Left hindlimb (tissue), 1 donor: ENCODE measurements at regions not wholly inside any gene's neighbourhood (a gene's known extent, or its start where the extent isn't known, plus 50 kb on each side); places are given as distances from the start of the nearest gene placed in this dataset.
"Not testable (repeated sequence)": the region's sequence is repeated elsewhere in the genome, so short reads cannot be mapped to it uniquely, and the experiment has no call there.

Experiments used
- DNase-seq: peaks from one replicate; pipeline ENCODE4 v3.0.0-alpha.2; 2018

DNA sequence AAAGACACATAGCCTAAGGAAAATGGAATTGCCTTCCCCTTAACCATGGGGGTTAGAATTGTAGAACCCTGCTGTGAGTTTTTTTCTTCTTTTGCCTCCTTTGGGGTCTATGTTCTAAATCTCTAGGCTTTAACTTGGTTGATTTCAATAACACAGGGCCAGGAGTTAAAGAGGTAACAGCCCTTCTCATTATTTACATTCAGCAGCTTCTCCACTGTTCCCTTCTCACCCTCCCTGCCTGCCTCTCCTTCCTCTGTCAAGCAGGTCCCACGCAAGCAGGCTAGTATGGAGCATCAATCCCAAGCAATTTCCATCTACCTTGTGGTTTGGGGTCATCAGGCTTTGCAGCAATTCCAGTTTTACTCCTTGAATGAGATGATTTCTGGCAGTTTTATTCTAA, 236.1 kb upstream of the G2E3 start:
- no peak for DNase-seq

DNA sequence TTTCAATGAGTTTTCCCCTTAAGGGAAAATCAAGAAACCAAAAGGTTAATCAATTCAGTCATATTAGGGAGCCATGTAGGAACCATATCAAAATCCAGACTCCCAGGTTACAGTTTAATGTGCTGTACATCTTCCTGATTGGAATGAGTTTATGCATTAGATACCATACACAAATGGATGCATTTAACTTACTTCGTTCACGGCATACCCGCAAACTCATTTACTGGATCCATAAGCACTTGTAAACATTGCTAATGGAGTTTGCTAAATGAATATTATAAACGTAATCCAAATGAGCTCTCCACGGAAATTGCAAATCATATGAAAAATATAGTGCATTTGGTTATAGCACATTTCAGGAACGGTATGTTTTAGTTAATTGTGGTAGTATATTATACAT, 228.9 kb upstream of the G2E3 start:
- no peak for DNase-seq

DNA sequence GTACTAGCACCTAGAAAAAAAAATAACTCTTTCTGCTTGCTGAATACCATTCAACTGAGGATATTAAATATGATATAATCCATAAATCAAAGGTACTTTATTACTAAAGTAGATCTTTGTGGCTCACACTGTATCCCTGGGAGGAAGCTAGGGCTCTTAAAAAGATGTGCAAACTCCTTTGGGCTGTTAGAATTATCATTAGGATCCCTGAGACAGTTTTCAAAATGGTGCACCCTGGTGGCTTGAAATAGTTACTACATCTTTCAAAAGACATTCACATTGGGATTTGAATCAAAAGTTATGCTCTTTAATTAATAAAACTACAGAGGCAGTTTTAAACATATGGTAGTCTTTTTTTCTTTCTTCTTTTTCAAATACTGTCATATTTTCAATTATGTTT, 228.5 kb upstream of the G2E3 start:
- DNase-seq = no peak

- no peak for DNase-seq
Observed at GRCh38 chr14:30331030-30331429, 227.9 kb upstream of the G2E3 start.

DNA sequence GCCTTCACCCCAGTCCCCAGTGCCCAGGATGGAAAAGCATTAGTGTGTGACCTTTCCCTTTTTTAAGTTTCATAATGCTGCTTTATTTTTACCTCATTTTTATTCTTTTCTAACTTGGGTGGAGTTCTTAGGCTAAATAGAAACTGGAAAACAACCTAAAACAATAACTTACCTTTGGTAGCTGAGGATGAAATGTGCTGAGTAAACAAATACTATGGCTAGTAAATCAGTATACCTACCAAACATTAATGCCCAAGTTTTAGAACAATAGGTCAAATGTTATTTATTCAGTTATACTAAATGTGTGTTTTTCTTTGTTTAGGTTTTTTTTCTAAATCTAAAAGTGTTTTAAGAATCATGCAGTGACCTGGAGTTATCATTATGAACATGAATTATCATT, 226.6 kb upstream of the G2E3 start:
- no peak for DNase-seq

GRCh38 chr14:30333934-30334333, 225.0 kb upstream of the G2E3 start:
- DNase-seq = no peak

GRCh38 chr14:30337456-30337855, 221.5 kb upstream of the G2E3 start:
- no peak for DNase-seq

- no peak for DNase-seq
Observed at GRCh38 chr14:30339311-30339901, 219.6 kb upstream of the G2E3 start.

- no peak for DNase-seq
Observed at GRCh38 chr14:30340495-30340894, 218.5 kb upstream of the G2E3 start.

DNA sequence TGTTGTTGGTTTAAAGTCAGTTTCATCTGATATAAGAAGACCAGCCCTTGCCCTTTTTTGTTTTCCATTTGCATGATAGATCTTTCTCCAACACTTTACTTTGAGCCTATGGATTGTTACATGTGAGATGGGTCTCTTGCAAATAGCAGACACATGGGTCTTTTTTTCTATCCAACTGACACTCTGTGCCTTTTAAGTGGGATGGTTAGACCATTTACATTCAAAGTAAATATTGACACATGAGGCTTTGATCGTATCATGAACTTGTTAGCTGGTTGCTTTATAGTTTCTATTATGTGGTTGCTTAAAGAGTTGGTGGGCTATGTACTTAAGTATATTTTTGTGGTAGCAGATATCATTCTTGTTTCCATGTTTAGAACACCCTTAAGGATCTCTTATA, 213.4 kb upstream of the G2E3 start:
- no peak for DNase-seq

DNA sequence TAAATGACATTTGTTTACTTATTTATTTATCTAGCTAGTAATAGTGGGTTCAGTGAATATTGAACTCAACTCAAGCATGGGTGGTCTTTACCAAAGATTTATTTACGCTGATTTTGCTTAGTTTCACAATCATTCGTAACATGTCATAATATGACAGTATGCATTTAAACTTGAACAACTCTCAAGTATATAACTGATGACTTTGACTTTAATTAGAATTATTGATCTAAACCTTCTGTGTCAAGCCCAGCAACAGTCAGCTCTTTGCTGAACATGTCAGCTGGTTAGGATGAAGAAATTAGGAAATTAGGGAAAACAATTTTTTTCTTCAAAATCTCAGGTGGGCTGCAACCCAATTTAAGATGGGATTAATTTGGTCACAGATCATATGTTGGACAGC, 210.5 kb upstream of the G2E3 start:
- no peak for DNase-seq

DNA sequence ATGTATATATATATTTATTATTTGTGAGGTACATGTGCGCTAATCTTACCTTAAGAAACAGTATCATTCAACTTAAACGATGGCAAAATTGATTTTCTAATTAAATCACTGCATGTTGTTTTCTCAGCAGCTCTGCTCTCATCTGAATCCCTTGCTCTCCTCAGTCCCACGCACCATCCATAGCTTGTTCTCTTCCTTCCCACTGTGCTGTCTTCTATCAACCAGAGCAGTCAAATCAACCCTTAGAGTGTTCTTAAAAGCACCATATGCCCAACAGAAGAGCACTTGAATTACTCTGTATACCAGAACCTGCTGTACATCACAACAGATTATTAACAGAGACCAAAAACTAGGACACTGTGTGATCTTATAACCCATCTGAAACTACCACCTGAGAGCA, 209.4 kb upstream of the G2E3 start:
- DNase-seq = no peak

- DNase-seq = no peak
Observed at GRCh38 chr14:30354439-30354838, 204.5 kb upstream of the G2E3 start.

DNA sequence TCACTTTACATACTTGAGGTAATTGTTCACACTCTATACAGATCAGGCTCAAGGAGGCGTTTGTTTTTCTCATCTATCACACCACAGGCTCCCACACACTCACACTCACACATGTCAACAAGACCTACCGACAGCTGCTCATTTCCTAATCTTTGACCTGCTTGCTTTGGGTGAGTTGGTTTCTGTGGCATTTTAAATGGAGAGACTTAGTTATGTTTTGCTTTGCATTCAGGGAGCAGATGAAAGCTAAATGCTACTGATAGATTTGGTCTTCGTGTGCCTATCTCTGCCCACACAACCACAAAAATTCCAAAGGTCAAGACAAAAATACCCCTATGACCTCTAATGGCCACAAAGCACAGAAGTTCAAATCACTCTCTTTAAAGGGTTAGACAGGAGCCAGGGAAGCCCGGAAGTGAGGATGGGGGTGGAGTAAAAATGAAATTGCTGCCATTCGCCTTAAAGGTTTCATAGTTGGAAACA, 203.5 kb upstream of the G2E3 start:
- no peak for DNase-seq

- DNase-seq = no peak
Observed at GRCh38 chr14:30356438-30357202, 202.3 kb upstream of the G2E3 start.

DNA sequence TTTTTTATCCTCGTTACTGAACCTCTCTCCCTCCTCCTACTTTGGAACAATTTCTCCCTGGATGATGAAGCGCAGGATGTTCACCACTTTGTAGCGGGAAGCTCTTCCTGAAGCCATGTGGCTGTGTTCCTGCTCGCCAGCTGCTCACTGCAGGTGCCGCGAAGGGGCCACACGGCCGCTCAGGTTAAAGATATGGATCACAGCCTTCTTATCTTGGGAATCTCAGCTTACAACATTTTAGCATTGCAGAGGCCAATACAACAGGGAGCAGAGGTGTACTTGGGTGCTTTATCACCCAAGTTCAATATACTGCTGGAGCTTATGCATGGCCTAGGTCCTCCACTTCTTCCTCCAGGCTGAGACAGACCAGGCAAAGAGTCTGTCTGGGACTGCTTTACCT, 201.2 kb upstream of the G2E3 start:
- DNase-seq = no peak

GRCh38 chr14:30362369-30363218, 196.4 kb upstream of the G2E3 start:
- DNase-seq = no peak

DNA sequence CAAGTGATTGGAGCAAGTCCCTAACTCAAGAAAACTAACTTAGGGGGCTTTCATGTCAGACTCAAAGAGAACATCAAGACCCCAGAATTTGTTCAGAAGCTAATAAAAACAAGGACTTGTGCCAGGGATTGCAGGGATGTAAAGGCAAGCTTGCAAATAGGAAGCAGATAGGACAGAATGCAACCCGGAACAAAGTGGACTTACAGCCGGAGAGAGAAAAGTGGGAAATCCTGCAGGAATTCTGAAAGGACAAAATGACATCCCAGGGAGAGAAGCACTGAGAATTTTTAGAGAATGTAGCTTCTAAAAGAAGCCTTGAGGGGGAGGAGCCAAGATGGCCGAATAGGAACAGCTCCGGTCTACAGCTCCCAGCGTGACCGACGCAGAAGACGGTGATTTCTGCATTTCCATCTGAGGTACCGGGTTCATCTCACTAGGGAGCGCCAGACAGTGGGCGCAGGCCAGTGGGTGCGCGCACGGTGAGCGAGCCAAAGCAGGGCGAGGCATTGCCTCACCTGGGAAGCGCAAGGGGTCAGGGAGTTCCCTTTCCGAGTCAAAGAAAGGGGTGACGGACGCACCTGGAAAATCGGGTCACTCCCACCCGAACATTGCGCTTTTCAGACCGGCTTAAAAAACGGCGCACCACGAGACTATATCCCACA, 195.6 kb upstream of the G2E3 start:
- not testable (repeated sequence) for DNase-seq

DNA sequence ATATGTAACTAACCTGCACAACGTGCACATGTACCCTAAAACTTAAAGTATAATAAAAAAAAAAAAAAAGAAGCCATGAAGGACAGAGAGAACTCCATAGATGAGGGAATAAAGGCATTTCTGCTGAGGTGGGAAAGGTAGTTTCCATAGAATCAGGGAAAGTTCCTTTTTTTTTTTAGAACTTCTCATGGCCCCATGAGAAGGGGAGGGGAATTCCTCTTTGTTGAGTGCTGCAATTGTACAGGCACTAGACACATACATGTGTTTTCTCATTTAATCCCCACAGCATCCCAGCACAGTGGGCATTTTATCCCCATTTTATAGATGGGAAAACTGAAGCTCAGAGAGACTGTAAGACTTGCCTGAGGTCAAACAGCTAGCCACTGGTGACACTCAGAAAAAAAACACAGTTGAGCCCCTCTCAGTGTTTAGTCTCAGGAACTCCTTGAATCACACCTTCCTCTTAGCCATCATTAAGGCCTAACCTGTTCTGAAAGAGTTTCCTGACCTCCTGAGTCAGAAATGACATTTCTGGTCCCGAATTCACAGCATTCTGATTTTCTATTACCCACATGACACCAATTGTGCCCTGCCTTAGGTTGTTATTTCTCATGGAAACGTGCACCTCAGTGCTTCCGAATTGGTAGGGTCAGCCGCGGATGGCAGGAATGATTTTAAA, 189.3 kb upstream of the G2E3 start:
- no peak for DNase-seq

DNA sequence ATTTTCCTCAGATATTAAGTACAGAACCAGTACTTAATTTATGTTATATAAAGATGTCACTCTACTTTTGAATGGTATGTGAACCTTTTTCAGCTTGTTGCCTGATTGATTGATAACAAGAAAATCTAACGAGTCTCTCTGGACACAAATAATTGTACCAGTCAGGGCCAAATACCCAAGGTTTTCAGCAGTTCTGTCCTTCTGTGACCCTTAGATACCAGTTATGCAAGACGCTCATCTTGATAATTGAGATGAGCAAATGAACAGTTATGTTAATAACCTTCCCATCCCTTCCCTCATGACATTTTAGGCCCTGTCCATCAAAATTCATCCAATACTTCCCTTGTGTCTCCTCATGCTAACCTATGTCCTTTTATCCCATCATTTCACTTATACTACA, 185.9 kb upstream of the G2E3 start:
- DNase-seq = no peak

- DNase-seq = no peak
Observed at GRCh38 chr14:30373526-30373925, 185.4 kb upstream of the G2E3 start.

GRCh38 chr14:30375296-30375892, 183.6 kb upstream of the G2E3 start:
- DNase-seq = no peak
